ENCODE measurements at regions not wholly inside any gene's neighbourhood (a gene's known extent, or its start where the extent isn't known, plus 50 kb on each side); places are given as distances from the start of the nearest gene placed in this dataset.

DNA sequence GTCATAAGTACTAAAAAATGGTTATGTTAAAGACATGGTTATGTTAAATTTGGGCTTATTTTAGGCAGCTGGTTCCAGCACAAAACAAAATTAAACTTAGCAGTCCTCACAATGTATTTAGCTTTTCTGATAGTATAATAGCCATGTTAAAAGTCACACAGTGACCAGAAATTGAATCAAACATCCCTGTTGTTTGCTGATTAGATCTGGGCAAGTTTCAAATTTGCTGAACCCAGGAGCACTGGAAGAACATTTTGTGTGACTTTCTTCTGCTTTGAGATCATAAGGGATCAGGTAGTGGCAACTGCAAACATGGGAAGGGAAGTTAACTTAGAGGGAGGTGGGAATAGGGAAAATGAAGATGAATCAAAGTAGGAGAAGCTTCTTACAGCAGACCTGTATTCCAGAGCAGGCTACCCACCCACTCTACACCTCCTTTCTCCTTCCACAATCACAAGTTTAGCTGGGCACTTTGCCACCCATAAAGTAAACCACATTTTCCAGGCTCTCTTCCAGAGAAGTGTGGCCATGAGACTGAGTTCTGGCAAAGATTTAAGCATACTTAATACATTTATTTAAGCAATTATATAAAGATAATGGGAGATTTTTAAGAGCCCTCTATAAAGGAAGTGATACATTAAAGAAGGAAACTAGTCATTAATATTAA, 616.1 kb upstream of the LRATD1 start:
- TF ChIP-seq CTCF (IDR thresholded peaks at IDR 0.05; ENCODE audit: low read depth, low read length) (no peak), EZH2phosphoT487 (IDR thresholded peaks at IDR 0.05; ENCODE audit: low read depth) (no peak)

Data from OCI-LY3 (cell line).